Heart right ventricle (tissue), 16 donors: ENCODE measurements at regions not wholly inside any gene's neighbourhood (a gene's known extent, or its start where the extent isn't known, plus 50 kb on each side); places are given as distances from the start of the nearest gene placed in this dataset.
"Not testable (repeated sequence)": the region's sequence is repeated elsewhere in the genome, so short reads cannot be mapped to it uniquely, and the experiment has no call there.

Source experiments
- ATAC-seq, 8 donors: fragments of 200-7000 bp; cut with Tn5 transposase; one replicate each; pipeline ENCODE4 v1.9.1; 2020; ENCODE audit warnings: mild to moderate bottlenecking in 8 of 8, moderate library complexity in 8 of 8, moderate number of reproducible peaks in 1 of 8
- DNase-seq, 2 donors: peaks; one replicate each; pipeline ENCODE4 v3.0.0-alpha.2; 2020
- H3K27ac ChIP-seq, 10 donors: fragments of 200-600 bp; sonication (generic) in 2 of 10; one replicate each; pipeline versions ENCODE4 v1.5.0 to v1.8.0; 2020 to 2022; ENCODE audit warnings: mild to moderate bottlenecking in 3 of 10
- H3K27me3 ChIP-seq, 7 donors: fragments of 200-600 bp; one replicate each; pipeline ENCODE4 v1.8.0; 2021 to 2022; ENCODE audit warnings: mild to moderate bottlenecking in 2 of 7
- H3K36me3 ChIP-seq, 9 donors: fragments of 200-600 bp; sonication (generic) in 1 of 9; one replicate each; pipeline versions ENCODE4 v1.5.0 to v1.8.0; 2020 to 2022; ENCODE audit warnings: mild to moderate bottlenecking in 2 of 9
- H3K4me1 ChIP-seq, 9 donors: fragments of 200-600 bp; sonication (generic) in 1 of 9; one replicate each; pipeline versions ENCODE4 v1.5.0 to v1.8.0; 2020 to 2022; ENCODE audit warnings: mild to moderate bottlenecking in 4 of 9
- H3K4me3 ChIP-seq, 10 donors: fragments of 200-600 bp; sonication (generic) in 2 of 10; one replicate each; pipeline versions ENCODE4 v1.5.0 to v1.8.0; 2020 to 2022; ENCODE audit warnings: mild to moderate bottlenecking in 7 of 10, moderate library complexity in 2 of 10
- H3K9me3 ChIP-seq, 11 donors: fragments of 200-600 bp in 10 of 11; sonication (generic) in 2 of 11; one replicate each; pipeline versions ENCODE4 v1.5.0 to v1.8.0; 2013 to 2022; ENCODE audit warnings: mild to moderate bottlenecking in 2 of 11, control low read depth in 1 of 11, moderate library complexity in 1 of 11
- CTCF ChIP-seq, 9 donors: fragments of 200-600 bp; sonication (generic) in 2 of 9; IDR thresholded peaks; one replicate each; pipeline versions ENCODE4 v1.5.0 to v1.8.0; 2021 to 2022; ENCODE audit warnings: antibody characterized with exemption in 9 of 9, mild to moderate bottlenecking in 5 of 9, moderate library complexity in 1 of 9
- WGBS, 2 donors: extraction: QIAGEN DNeasy Blood & Tissue Kit; methylation state at CpG; one replicate each; pipeline ENCODE4 v1.1.7; 2013; ENCODE audit warnings: inconsistent platforms in 1 of 2; 5-methylcytosine and 5-hydroxymethylcytosine counted together
- intact Hi-C, 10 donors: fragments of 100-400 bp; cut with DNase I; formaldehyde crosslinking; loops; one replicate each; pipeline versions ENCODE4 v1.11.1 to v1.14.2; 2022
- donor health status: Arrhythmogenic right ventricular cardiomyopathy.
- donor health status: ischemic (EF 13 %, LVEDD 7.1; RV severe dilation, severe dysfunction).
- donor health status: healthy with polysubstance abuse.
- donor health status: DM: no; HTN: yes; CAD: no.
- donor health status: DM: no; HTN: no; CAD: no.
- donor health status: ischemic (EF 25% LVEDD 6.9; RV normal size, moderate dysfunction).
- donor health status: ischemic (EF 25% LVEDD 5.7; RV mildly dilated, moderate dysfunction).
- donor health status: healthy.
- donor health status: DM: yes; HTN: yes; CAD: no.
- donor health status: Ischemic cardiomyopathy.
- donor health status: ischemic (EF 35%, LVEDD 5.7; RV mildly dilated, moderate dysfunction).
- donor health status: nonischemic (EF 11% LVEDD 7.7; RV severe dilation, severe dysfunction).
- donor health status: DM: yes; HTN: yes; CAD: no.
- donor health status: PGD.
- donor health status: ischemic (EF 29% LVEDD 5.4; RV normal size, mild dysfunction).
- donor health status: nonischemic (EF 23%, LVEDD 6.1; RV moderate dilation, normal function).

DNA sequence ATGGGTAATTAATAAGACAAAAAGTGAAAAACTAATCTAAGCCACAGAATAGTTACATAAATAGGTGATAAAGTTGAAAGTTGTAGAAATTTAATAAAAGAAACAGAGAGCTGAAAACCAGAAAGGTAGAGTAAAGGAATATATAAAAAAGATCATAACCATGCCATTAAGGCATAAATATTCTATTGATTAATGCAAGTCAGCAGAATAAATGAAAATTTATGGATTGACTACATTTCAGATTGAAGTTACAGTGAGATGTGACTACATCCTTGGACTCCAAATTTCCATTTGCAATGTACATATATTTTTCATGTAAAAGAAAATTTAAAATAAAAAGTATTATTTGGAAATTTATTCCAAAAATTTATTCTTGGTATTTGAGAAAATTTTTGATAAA lies 1225.7 kb downstream of the OTOL1 start:
- Histone ChIP-seq H3K27me3 (no peaks in the 10 kb centered on the region), H3K4me3 (no peak overlapping the region), H3K9me3 (no peaks in the 10 kb centered on the region), H3K36me3 (no peaks in the 10 kb centered on the region), H3K27ac (no peak overlapping the region), H3K4me1 (no peaks in the 10 kb centered on the region)
- no peak for TF ChIP-seq CTCF (IDR thresholded peaks at IDR 0.05)
- ATAC-seq (no peak), DNase-seq (no peak)
- intact Hi-C loops = no loop called here

- 79 to 81% methylated on average over 5 of the region's 5 CpGs for WGBS, 2 donors
- intact Hi-C loops = not testable (repeated sequence)
These were observed 1226.2 kb downstream of the OTOL1 start for GRCh38 chr3:162722796-162723195.

GRCh38 chr3:162729686-162730085 lies 1233.1 kb downstream of the OTOL1 start:
- intact Hi-C loops = no loop called here
- Histone ChIP-seq H3K36me3 (no peaks in the 10 kb centered on the region), H3K27me3 (no peaks in the 10 kb centered on the region), H3K27ac (no peak overlapping the region), H3K4me3 (no peak overlapping the region), H3K4me1 (no peaks in the 10 kb centered on the region), H3K9me3 (no peaks in the 10 kb centered on the region)
- 94 to 96% methylated on average over 3 of the region's 3 CpGs for WGBS, 2 donors
- DNase-seq (no peak), ATAC-seq (no peak)
- no peak for TF ChIP-seq CTCF (IDR thresholded peaks at IDR 0.05)

More at GRCh38 chr3:162722796-162723195, 1226.2 kb downstream of the OTOL1 start:
- DNase-seq, ATAC-seq, H3K4me1 ChIP-seq, H3K27me3 ChIP-seq, H3K36me3 ChIP-seq, H3K9me3 ChIP-seq, H3K27ac ChIP-seq, H3K4me3 ChIP-seq: not testable (repeated sequence)

DNA sequence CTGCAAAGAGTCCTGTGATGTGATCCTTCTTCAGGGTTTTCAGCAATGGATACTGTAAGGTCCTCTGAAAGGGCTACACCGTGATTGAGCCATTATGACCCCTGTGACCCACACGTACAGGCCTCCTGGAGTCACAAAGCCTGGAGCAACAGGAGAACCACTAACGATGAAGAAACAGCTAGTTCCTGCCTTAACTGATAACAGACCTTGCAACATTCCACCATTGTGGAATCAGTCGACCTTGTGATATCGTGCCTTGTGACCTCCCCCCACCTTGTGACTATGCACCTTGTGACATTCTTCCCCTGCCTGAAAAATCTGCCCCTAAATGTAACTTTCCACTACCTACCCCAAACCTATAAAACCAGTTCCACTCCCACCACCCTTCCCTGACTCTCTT lies 1235.4 kb downstream of the OTOL1 start:
- H3K4me1 ChIP-seq, H3K4me3 ChIP-seq, intact Hi-C loops, H3K9me3 ChIP-seq, ATAC-seq, H3K36me3 ChIP-seq, DNase-seq, H3K27ac ChIP-seq, H3K27me3 ChIP-seq: not testable (repeated sequence)
- WGBS, 2 donors = 62 to 76% methylated on average over 5 of the region's 5 CpGs

- DNase-seq = no peak
- H3K4me1 ChIP-seq = no peaks in the 10 kb centered on the region
- intact Hi-C loops = no loop called here
- H3K4me3 ChIP-seq = no peak overlapping the region
- H3K27ac ChIP-seq = no peak overlapping the region
- no peaks in the 10 kb centered on the region for H3K36me3 ChIP-seq
- H3K9me3 ChIP-seq = no peaks in the 10 kb centered on the region
- ATAC-seq = no peak
- WGBS, 2 donors = 69 to 89% methylated on average over 1 of the region's 1 CpG
- H3K27me3 ChIP-seq = no peaks in the 10 kb centered on the region
- no peak for TF ChIP-seq CTCF (IDR thresholded peaks at IDR 0.05)
These were observed 1242.2 kb downstream of the OTOL1 start for GRCh38 chr3:162738784-162739183.
